Stimulated activated CD4-positive, alpha-beta T cell treated with anti-CD3 and anti-CD28 coated beads, Interleukin-12 subunit alpha, Interleukin-12 subunit beta, amount 100 ng/mL, for 24 hours (primary cell): ENCODE measurements at regions not wholly inside any gene's neighbourhood (a gene's known extent, or its start where the extent isn't known, plus 50 kb on each side); places are given as distances from the start of the nearest gene placed in this dataset.
"Not testable (repeated sequence)": the region's sequence is repeated elsewhere in the genome, so short reads cannot be mapped to it uniquely, and the experiment has no call there.

Experiments used
- DNase-seq, 2 experiments: peaks; one replicate each; pipeline ENCODE4 v3.0.0-alpha.2; 2020; ENCODE audit warnings: low read depth in 2 of 2

DNA sequence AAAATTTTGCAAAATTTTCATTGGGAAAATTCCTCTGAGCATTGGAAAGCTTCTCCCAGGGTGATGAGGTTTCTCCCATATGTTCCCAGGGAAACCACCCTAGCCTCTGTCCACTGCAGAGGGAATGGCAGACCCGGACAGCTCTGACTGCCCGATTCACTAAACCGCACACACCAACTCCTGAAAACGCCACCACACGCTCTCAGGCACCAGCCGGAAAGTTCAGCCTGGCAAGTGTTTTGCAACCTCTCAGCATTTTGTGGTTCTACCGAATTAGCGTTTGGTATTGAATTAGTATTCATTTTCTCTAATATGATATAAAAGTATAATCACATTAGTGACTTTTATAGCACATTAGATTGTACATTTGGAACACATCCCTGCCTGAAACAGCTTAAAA lies 213.4 kb downstream of the PHETA1 start:
- DNase-seq: no peak

GRCh38 chr12:111155020-111155419 lies 213.9 kb downstream of the PHETA1 start:
- DNase-seq: no peak

DNA sequence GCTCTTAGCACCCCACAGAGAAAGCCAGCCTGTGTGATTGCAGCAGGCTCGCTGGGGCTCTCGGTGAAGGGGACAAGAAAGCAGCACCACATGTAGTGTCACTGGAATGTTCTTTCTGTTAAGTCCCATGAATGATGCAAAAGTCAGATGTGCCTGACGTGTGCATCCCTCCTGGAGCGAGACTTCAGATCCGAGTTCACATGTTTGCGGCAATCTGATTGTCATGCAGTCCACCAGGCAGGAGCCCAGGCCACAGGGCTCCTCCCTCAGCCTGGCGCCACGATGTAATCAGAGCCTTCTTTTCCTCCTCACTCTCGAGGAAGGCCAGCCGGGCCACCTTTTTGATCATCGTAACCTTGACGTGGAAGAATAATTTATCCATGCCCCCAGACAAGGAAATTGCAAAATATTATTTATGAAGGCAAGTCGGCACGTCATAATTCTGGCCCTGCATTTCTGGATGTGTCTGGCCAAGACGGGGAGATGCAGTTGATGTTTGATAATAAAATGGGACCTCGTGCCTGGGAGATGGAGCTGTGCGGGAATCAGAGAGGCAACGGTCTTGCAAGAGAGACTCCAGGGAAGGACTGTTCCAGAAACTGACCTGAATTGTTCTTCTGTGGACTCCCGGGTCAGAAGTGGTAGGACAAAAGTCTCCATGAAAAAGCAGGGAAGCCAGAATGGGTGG lies 214.6 kb downstream of the PHETA1 start:
- no peak for DNase-seq

GRCh38 chr12:111152561-111152960 lies 216.3 kb downstream of the PHETA1 start:
- DNase-seq: no peak

DNA sequence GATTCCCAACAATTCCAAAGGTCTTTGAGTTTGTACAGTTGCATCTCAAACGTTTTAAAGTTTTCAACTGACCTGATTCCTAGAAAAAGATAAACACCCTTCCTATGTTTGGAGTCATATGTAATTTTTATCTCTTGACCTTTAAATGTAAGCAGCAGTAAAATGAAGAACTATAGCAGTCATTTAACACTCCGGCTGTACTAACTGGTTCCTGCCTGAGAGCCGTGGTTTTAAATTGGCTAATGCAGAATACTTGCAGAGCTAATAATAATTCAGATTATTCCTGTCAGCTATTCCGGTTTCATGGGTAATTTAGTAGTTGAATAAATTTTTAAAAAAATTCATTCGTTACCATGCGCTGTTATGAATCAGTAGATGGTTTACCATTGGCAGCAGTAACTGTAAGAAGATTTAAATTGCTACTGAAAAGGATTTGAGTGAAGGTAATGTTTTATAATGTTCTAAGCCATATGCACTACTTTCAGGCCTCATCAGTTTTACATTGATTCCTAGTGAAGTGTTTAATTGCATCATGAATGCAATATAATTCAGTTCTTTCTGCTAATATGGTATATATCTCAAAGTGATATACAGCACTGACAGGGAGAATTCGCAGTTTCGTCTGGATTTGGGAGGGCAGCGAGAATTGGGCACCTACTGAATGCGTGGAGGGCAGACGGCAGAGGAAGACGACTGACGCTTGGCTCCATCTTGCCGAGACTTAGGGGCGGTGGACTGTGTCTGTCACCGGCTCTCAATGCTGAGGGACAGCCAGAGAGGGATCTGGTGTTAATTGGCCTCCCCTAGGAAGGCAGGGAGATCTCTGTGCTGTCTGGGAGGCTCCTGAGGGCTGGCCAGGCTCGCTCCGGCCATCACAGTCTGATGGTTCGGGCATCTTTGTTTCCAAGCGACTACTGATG lies 217.7 kb downstream of the PHETA1 start:
- no peak for DNase-seq

DNA sequence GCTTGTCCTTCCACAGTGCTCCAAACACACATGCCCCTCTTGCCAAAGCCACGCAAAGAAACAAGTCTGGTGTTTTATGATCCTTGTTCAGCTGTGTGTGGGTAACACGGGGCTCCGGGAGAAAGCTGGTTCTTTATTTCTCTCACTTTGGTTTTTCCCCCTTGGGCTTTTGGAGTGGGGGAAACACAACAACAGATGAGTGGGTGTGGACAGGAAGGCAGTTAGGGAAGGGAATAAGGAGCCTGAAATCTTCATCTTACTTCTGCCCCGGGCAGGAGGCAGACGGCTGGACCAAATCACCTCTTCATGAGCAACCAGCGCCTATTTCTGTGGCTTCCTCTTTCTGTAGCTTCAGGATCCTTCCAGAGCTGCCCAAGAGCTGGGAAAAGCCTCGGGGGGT lies 218.5 kb downstream of the PHETA1 start:
- no peak for DNase-seq

DNA sequence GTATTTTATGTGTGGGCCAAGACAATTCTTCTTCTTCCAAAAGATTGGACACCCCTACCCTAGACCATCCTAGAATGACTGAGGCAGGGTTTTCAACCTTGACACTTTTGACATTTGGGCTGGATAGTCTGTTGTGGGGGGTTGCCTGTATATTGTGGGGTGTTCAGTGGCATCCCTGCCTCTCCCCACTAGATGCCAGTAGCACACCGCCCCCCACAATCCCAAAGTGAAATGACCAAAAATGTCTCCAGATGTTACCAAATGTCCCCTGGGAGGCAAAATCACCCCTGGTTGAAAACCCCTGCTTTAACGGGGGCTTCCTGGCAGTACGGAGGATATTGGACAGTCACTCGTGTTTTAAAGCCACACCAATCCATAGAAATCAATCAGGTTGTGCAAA lies 219.6 kb downstream of the PHETA1 start:
- no peak for DNase-seq

DNA sequence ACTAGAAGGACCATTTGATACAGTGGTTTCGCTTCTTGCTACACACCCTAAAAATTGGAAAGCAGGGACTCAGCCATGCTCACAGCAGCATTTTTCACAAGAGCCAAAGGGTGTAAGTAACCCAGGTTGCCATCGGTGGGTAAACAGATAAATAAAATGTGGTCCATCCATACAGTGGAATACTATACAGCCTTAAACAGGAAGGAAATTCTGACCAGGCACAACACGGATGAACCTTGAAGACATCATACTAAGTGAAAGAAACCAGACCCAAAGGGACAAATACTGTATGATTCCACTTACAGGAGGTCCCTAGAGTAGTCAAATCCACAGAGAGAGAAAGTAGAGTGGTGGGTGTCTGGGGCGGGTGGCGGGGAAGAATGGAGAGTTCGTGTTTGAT lies 220.9 kb downstream of the PHETA1 start:
- no peak for DNase-seq

DNA sequence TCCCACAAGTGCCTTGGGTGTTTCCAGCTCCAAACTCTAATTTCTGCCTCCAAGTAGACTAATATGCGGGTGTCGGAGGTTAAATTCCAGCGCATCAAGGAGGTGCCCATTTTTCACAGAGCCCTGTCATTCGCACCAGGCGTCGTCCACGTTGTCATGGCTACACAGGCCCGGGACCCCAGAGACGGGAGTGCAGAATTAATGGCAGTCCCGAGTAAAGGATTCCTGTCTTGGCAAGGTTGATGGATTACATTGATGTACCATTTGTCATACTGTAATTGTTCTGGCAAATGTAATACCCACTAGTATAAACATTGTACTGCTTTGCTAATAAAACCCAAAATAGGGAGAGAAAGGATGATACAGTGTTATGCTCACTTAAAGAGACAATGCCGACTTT lies 222.9 kb upstream of the MYL2 start:
- DNase-seq: no peak

DNA sequence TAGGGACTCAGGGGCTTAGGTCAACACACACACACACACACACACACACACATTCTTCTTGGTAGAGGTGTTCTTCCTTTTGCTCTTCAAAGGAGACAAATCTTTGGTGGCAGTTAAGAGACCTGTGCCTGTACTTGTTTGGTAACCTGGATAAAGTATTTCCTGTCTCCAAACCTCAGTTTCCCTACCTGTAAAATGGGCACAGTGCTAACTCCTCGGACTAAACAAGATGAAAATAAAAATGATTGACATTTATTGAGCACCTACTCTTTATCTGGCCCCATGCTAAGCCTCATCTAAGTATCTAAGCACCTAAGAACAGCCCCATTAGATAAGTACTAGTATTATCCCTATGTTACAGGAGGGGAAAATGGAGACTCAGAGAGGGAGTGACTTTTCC lies 220.8 kb upstream of the MYL2 start:
- no peak for DNase-seq

DNA sequence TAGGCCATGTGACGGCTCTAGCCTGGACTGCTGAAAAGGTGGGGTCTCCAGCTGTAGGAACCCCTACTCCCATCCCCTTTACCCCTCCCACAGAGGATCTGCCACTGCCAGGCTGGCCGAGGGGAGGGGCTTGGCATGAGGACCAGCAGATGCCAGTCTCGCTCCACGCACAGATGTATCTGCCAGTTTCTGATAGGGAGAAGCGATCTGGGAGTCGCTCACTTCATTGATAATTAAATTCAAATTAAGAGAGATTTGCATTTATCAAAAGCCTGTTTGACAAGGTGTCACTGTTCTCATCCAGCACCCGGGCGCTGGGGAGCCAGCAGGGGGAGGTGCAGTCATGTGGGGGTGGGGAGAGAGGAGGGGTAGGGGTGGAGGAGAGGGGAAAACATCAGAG lies 217.6 kb upstream of the MYL2 start:
- no peak for DNase-seq

DNA sequence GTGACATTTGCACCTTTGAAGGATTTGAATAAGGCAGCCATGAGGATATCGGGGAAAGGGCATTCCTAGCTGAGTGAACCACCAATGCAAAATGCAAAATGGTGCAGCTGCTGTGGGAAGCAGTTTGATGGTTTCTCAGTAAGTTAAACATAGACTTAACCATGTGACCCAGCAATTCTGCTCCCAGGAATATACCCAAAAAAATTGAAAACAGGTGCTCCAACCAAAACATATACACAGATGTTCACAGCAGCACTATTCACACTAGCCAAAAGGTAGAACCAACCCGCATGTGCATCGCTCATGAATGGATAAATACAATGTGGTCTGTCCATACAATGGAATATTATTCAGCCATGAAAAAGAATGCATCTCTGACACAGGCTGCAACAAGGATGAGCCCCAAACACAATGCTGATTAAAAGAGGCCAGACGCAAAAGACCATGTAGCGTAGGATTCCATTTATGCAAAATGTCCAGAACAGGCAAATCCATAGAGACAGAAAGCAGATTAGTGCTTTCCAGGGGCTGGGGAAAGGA lies 215.0 kb upstream of the MYL2 start:
- no peak for DNase-seq

DNA sequence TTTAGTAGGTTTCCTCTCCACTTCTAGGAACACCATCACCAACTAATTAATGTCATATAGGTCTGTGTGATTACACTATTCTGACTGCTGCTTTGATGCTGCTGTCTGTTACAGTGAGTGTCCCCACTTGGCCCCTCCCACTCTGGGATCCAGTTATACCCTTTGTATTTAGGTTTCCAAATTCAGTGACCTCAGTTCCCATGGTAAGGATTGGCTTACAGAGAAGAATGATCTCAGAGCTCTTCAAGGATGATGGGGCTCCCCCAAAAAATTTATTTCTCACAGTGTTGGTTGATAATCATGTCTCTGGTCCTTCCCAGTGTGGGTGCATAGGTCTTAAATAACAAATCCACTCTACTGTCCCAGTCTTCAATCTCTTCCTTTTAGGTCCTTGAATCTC lies 210.0 kb upstream of the MYL2 start:
- no peak for DNase-seq

- DNase-seq: no peak
Measured at GRCh38 chr12:111129149-111129767, 208.9 kb upstream of the MYL2 start.

DNA sequence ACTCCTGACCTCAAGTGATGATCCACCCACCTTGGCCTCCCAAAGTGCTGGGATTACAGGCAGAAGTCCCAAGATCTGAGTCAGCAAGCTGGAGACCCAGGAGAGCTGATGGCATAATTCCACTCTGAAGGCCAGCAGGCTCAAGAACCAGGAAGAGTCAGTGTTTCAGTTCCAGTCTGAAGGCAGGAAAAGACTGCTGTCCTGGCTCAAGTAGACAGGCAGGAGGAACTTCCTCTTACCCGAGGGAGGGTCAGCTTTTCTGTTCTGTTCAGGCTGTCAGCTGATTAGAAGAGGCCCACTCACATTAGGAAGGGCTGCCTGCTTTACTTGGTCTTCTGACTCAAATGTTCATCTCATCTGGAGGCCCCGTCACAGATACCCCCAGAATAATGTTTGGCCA lies 206.0 kb upstream of the MYL2 start:
- DNase-seq: no peak

DNA sequence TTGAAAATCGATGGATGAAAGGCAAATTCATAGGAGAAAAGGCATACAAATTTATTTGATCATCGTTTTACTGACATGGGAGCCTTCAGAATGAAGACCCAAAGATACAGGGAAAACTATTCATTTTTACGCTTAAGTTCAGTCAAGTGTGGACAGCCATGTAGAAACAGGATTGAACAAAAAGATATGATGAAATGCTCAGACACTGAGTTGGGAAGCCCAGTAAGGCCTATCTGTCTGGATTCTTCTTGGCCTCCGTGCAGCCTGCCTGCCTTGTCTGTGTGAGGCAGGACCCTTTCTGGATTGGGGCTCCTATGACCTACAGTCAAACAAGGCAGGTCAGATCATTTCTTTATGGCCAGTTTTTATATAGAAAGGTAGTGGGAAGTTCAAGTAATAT lies 203.8 kb upstream of the MYL2 start:
- no peak for DNase-seq

- no peak for DNase-seq
Measured at GRCh38 chr12:111123390-111123789, 203.0 kb upstream of the MYL2 start.

DNA sequence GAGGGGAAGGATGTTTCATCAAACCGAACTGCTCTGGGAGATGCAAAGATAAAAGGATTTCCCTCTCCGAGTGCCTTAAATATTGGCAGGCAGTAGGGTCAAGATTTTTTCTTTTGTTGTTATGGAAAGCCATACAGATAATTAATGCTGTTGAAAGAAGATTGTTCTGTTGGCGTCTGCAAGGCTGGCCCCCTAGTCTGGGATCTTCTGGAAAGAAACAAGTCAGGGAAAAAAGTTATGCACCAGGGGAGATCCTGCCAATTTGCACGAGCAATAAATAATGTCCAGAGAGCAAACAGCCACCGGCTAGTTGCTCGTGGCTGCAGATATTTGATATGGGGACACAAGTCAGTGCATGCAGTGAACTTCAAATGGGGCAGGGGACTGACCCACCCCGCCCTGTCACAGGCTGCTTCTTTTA lies 202.1 kb upstream of the MYL2 start:
- no peak for DNase-seq

- no peak for DNase-seq
Measured at GRCh38 chr12:111121840-111122239, 201.5 kb upstream of the MYL2 start.

DNA sequence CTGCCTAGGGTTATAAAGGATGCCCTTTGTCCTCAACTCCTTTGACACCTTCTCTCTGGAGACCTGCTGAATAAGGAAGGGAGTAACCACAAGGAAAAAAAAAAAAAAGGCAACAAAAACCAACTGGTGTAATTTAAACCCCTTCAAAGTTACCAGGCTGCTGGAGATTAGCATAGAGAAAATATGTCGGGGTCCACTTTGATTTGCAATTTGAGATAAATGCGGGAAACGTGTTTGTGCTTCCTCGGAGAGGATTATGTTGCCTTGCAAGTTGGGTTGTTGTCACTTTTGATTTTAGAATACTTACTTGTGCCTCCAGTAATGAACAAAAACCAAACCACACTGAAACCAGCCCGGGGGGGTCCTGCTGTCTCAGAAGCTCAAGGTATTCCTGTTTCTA lies 200.2 kb upstream of the MYL2 start:
- no peak for DNase-seq

DNA sequence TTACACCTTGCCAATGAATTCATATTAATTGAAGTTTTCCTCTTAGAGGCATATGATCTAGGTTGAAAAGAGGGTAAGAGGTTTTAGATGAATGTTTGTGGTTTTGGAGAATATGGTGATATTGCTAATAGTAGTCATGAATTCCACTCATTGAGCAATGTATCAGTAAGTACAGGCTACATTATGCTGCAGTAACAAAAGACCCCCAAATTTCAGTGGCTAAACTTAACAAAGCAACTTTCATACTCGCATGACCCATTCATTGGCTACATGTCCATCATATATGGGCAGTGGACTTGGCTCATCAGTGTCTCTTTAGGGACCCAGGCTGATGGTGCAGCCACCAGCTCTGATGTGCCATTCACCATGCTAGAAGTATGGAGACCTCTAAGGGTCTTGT lies 196.6 kb upstream of the MYL2 start:
- no peak for DNase-seq

DNA sequence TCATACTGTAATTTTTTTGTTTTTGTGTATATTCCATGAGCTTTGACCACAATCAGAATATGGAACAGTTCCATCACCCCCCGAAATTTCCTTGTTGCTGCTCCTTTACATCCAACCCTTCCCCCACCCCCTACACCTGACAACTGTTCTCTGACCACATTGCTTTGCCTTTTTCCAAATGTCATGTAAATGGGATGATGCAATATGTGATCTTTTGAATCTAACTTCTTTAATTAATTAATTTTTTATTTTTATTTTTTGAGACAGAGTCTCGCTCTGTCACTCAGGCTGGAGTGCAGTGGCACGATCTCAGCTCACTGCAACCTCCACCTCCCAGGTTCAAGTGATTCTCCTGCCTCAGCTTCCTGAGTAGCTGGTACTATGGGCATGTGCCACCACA lies 192.9 kb upstream of the MYL2 start:
- not testable (repeated sequence) for DNase-seq
